GM04503 (cell line): ENCODE measurements at regions not wholly inside any gene's neighbourhood (a gene's known extent, or its start where the extent isn't known, plus 50 kb on each side); places are given as distances from the start of the nearest gene placed in this dataset.
"Not testable (repeated sequence)": the region's sequence is repeated elsewhere in the genome, so short reads cannot be mapped to it uniquely, and the experiment has no call there.

Source experiments
- DNase-seq: peaks from one replicate; pipeline ENCODE4 v3.0.0-alpha.2; 2012; ENCODE audit warnings: low read depth

GRCh38 chr3:182508919-182509711 lies 284.2 kb upstream of the ATP11B start:
- no peak for DNase-seq

- DNase-seq, result no peak
Measured at GRCh38 chr3:182509844-182510460, 283.4 kb upstream of the ATP11B start.

GRCh38 chr3:182514236-182514964 lies 278.9 kb upstream of the ATP11B start:
- no peak for DNase-seq

- no peak for DNase-seq
Measured at GRCh38 chr3:182516597-182517336, 276.5 kb upstream of the ATP11B start.

GRCh38 chr3:182519569-182519968 lies 273.7 kb upstream of the ATP11B start:
- no peak for DNase-seq

GRCh38 chr3:182521339-182521738 lies 272.0 kb upstream of the ATP11B start:
- no peak for DNase-seq

- DNase-seq, result not testable (repeated sequence)
Measured at GRCh38 chr3:182523424-182523823, 269.9 kb upstream of the ATP11B start.

GRCh38 chr3:182523836-182524235 lies 269.5 kb upstream of the ATP11B start:
- DNase-seq, result no peak

GRCh38 chr3:182524711-182525401 lies 268.4 kb upstream of the ATP11B start:
- DNase-seq, result no peak

GRCh38 chr3:182525766-182526374 lies 267.4 kb upstream of the ATP11B start:
- no peak for DNase-seq

- no peak for DNase-seq
Measured at GRCh38 chr3:182527745-182528144, 265.6 kb upstream of the ATP11B start.

- no peak for DNase-seq
Measured at GRCh38 chr3:182530316-182530715, 263.0 kb upstream of the ATP11B start.

- no peak for DNase-seq
Measured at GRCh38 chr3:182533394-182533793, 259.9 kb upstream of the ATP11B start.

GRCh38 chr3:182544542-182544941 lies 248.8 kb upstream of the ATP11B start:
- no peak for DNase-seq

GRCh38 chr3:182562274-182562673 lies 231.0 kb upstream of the ATP11B start:
- no peak for DNase-seq

GRCh38 chr3:182565916-182566796 lies 227.1 kb upstream of the ATP11B start:
- no peak for DNase-seq

- no peak for DNase-seq
Measured at GRCh38 chr3:182567700-182568099, 225.6 kb upstream of the ATP11B start.

GRCh38 chr3:182568261-182568660 lies 225.0 kb upstream of the ATP11B start:
- no peak for DNase-seq

- DNase-seq, result no peak
Measured at GRCh38 chr3:182568876-182569275, 224.4 kb upstream of the ATP11B start.

- no peak for DNase-seq
Measured at GRCh38 chr3:182570946-182571594, 222.2 kb upstream of the ATP11B start.
